ENCODE measurements at regions not wholly inside any gene's neighbourhood (a gene's known extent, or its start where the extent isn't known, plus 50 kb on each side); places are given as distances from the start of the nearest gene placed in this dataset.

DNA sequence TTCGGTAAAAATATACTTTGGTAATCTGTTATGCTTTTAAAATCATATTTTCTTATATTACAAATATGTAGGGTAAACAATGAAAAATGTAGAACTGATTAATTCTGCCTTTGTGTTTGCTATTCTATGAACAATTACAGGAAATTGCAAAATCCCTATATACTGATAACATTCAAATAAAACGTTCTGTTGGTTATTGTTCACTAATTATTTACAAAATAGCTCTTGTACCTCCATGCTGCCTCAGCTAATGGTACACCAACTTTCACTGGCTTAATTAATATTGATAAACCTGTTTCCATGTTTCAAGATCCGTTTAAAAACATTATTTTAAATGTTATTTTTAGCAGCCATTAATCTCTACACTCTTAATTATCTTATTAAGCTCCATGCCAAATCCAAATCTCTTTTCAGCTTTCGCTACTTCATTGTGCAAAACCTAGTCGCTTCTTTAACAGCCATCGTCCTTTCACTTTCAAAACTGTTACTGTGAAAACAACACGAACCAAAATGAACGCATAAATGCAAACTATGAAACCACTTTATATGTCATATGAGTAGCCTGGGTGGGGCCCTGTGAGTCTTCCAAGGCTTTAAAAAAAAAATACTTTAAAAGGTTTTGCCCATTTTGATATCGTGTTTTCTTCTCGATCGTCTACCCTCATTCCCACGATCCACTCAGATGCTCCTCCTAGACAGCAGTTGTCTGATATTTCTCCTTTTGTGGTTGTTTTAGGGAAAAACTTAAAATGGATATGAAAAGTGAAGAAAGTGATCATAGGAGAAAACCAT lies 807.1 kb downstream of the USP25 start:
- Mint-ChIP-seq H3K27ac (ENCODE audit: unreplicated experiment) (no peak overlapping the region), H3K27me3 (ENCODE audit: unreplicated experiment) (no peaks in the 10 kb centered on the region), H3K36me3 (ENCODE audit: insufficient read depth, unreplicated experiment) (no peaks in the 10 kb centered on the region), H3K4me3 (ENCODE audit: low read depth, unreplicated experiment) (no peak overlapping the region), H3K9me3 (ENCODE audit: low read depth, unreplicated experiment) (no peaks in the 10 kb centered on the region), H3K4me1 (ENCODE audit: low read depth, unreplicated experiment) (no peaks in the 10 kb centered on the region)
- TF ChIP-seq, protein P1, sequence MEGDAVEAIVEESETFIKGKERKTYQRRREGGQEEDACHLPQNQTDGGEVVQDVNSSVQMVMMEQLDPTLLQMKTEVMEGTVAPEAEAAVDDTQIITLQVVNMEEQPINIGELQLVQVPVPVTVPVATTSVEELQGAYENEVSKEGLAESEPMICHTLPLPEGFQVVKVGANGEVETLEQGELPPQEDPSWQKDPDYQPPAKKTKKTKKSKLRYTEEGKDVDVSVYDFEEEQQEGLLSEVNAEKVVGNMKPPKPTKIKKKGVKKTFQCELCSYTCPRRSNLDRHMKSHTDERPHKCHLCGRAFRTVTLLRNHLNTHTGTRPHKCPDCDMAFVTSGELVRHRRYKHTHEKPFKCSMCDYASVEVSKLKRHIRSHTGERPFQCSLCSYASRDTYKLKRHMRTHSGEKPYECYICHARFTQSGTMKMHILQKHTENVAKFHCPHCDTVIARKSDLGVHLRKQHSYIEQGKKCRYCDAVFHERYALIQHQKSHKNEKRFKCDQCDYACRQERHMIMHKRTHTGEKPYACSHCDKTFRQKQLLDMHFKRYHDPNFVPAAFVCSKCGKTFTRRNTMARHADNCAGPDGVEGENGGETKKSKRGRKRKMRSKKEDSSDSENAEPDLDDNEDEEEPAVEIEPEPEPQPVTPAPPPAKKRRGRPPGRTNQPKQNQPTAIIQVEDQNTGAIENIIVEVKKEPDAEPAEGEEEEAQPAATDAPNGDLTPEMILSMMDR (IDR thresholded peaks at IDR 0.05; ENCODE audit: unreplicated experiment), result no peak
- no peak for DNase-seq
- BruUV-seq (replicated peaks), result no TSS peak
- intact Hi-C loops (cut with micrococcal nuclease; ENCODE audit: unreplicated experiment), result no loop called here
- CTCF ChIA-PET, result no interaction called here

DNA sequence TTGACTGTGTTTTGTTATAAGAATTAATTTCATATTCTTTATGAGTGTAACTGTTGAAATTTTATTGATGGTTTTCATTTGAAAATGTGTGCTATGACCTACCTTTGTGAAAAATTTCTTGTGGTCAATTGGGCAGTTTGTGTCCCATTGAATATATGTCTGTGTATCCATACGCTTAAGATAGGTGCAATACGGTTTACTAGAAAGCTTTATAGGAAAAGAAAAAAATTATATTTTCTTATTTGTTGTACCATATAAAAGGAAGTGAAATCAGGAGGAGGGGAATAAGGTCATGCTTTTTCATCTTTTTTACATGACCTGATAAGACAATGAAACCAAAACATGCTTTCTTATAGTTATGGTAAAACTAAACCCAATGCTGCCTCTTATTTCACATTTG lies 807.7 kb downstream of the USP25 start:
- Mint-ChIP-seq H3K4me3 (ENCODE audit: low read depth, unreplicated experiment) (no peak overlapping the region), H3K36me3 (ENCODE audit: insufficient read depth, unreplicated experiment) (no peaks in the 10 kb centered on the region), H3K4me1 (ENCODE audit: low read depth, unreplicated experiment) (no peaks in the 10 kb centered on the region), H3K27ac (ENCODE audit: unreplicated experiment) (no peak overlapping the region), H3K27me3 (ENCODE audit: unreplicated experiment) (no peaks in the 10 kb centered on the region), H3K9me3 (ENCODE audit: low read depth, unreplicated experiment) (no peaks in the 10 kb centered on the region)
- intact Hi-C loops (cut with micrococcal nuclease; ENCODE audit: unreplicated experiment), result no loop called here
- BruUV-seq (replicated peaks), result no TSS peak
- TF ChIP-seq, protein P1 (IDR thresholded peaks at IDR 0.05; ENCODE audit: unreplicated experiment), result no peak
- CTCF ChIA-PET, result no interaction called here
- DNase-seq, result no peak

DNA sequence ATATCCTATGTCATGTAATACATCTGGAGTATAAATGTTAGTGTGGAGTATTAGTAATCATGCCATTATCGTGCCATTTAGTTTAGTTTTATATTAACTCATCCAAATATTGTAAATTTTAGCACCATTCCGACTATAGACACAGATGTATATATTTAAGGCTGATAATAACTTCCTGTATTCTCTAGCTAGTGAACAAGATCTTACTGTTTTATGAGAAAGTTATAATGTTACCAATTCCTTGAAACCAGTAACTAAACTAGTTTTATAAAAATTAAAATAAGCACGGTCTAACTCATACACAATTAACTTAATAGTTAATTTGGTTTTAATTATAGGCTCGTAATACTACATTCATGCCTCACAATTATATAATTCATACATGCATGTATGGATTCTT lies 808.6 kb downstream of the USP25 start:
- no TSS peak for BruUV-seq (replicated peaks)
- no peaks in the 10 kb centered on the region for H3K9me3 Mint-ChIP-seq (ENCODE audit: low read depth, unreplicated experiment)
- intact Hi-C loops (cut with micrococcal nuclease; ENCODE audit: unreplicated experiment), result no loop called here
- no peaks in the 10 kb centered on the region for H3K36me3 Mint-ChIP-seq (ENCODE audit: insufficient read depth, unreplicated experiment)
- CTCF ChIA-PET, result no interaction called here
- no peak overlapping the region for H3K4me3 Mint-ChIP-seq (ENCODE audit: low read depth, unreplicated experiment)
- no peak overlapping the region for H3K27ac Mint-ChIP-seq (ENCODE audit: unreplicated experiment)
- H3K4me1 Mint-ChIP-seq (ENCODE audit: low read depth, unreplicated experiment), result no peaks in the 10 kb centered on the region
- H3K27me3 Mint-ChIP-seq (ENCODE audit: unreplicated experiment), result no peaks in the 10 kb centered on the region
- no peak for DNase-seq
- TF ChIP-seq, protein P1 (IDR thresholded peaks at IDR 0.05; ENCODE audit: unreplicated experiment), result no peak

DNA sequence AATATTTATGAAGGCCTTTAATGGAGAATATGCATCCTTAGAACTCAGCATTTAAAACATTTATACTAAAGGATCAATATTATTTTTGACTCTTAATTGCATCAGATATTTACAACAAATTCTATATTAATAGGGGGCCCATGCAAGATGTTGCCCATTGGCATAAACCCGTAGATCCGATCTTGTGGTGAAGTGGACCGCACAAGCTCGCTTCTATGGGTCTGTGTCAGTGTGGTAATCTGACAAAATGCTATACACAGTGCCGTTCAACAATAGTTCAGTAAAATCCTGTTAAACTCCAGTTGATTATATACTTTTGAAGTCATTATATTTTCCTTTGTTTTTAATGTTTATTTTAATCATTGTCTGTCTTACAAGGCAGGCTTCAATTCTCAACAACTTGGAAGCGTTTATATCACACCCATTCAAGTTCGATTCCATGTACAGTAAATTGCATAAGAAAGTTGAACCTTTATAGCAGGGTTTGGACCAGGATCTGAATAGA lies 809.2 kb downstream of the USP25 start:
- no peaks in the 10 kb centered on the region for H3K4me1 Mint-ChIP-seq (ENCODE audit: low read depth, unreplicated experiment)
- TF ChIP-seq, protein P1 (IDR thresholded peaks at IDR 0.05; ENCODE audit: unreplicated experiment), result no peak
- H3K27ac Mint-ChIP-seq (ENCODE audit: unreplicated experiment), result no peak overlapping the region
- H3K27me3 Mint-ChIP-seq (ENCODE audit: unreplicated experiment), result no peaks in the 10 kb centered on the region
- intact Hi-C loops (cut with micrococcal nuclease; ENCODE audit: unreplicated experiment), result no loop called here
- no peak for DNase-seq
- H3K9me3 Mint-ChIP-seq (ENCODE audit: low read depth, unreplicated experiment), result no peaks in the 10 kb centered on the region
- CTCF ChIA-PET, result no interaction called here
- BruUV-seq (replicated peaks), result no TSS peak
- H3K36me3 Mint-ChIP-seq (ENCODE audit: insufficient read depth, unreplicated experiment), result no peaks in the 10 kb centered on the region
- H3K4me3 Mint-ChIP-seq (ENCODE audit: low read depth, unreplicated experiment), result no peak overlapping the region
